Fibroblast of lung (primary cell): ENCODE measurements at regions not wholly inside any gene's neighbourhood (a gene's known extent, or its start where the extent isn't known, plus 50 kb on each side); places are given as distances from the start of the nearest gene placed in this dataset.

ENCODE experiments used
- DNase-seq, 2 donors: peaks; one replicate each; pipeline versions ENCODE4 v3.0.0 to v3.0.0-alpha.2; 2010; ENCODE audit warnings: low read depth in 2 of 2
- H2AFZ ChIP-seq: 2 replicates; pipeline ENCODE4 v1.5.1; 2012; ENCODE audit warnings: low read length, control low read depth, inconsistent platforms
- H3K27ac ChIP-seq: 2 replicates; pipeline ENCODE4 v1.5.1; 2011; ENCODE audit warnings: low read length, control low read depth; ENCODE audit not compliant: insufficient read depth
- H3K27me3 ChIP-seq: 2 replicates; pipeline ENCODE4 v1.5.1; 2011; ENCODE audit warnings: mild to moderate bottlenecking, low read length; ENCODE audit not compliant: control insufficient read depth, insufficient read depth
- H3K36me3 ChIP-seq: 2 replicates; pipeline ENCODE4 v1.5.1; 2011; ENCODE audit warnings: low read length; ENCODE audit not compliant: control insufficient read depth, insufficient read depth
- H3K4me1 ChIP-seq: 2 replicates; pipeline ENCODE4 v1.5.1; 2011; ENCODE audit warnings: low read length; ENCODE audit not compliant: control insufficient read depth, insufficient read depth; ENCODE audit errors: extremely low read depth
- H3K4me2 ChIP-seq: 2 replicates; pipeline ENCODE4 v1.5.1; 2011; ENCODE audit warnings: low read length, control low read depth; ENCODE audit not compliant: insufficient read depth; ENCODE audit errors: extremely low read depth
- H3K4me3 ChIP-seq, 4 experiments: fragments of 200-600 bp in 1 of 4; sonication (generic) in 1 of 4; replicated peaks in 1 of 4; 2 replicates each; pipeline ENCODE4 v1.5.1; 2011 to 2016; ENCODE audit warnings: low read length in 4 of 4, low read depth in 3 of 4, mild to moderate bottlenecking in 3 of 4, control low read depth in 2 of 4, inconsistent platforms in 1 of 4, mixed read lengths in 1 of 4; ENCODE audit not compliant: insufficient read depth in 1 of 4; ENCODE audit errors: control extremely low read depth in 1 of 4
- H3K79me2 ChIP-seq: 2 replicates; pipeline ENCODE4 v1.5.1; 2012; ENCODE audit warnings: mild to moderate bottlenecking, low read length, inconsistent platforms; ENCODE audit not compliant: control insufficient read depth, insufficient read depth
- H3K9ac ChIP-seq: 2 replicates; pipeline ENCODE4 v1.5.1; 2011; ENCODE audit warnings: mild to moderate bottlenecking, low read length, control low read depth; ENCODE audit not compliant: insufficient read depth
- H3K9me3 ChIP-seq: 2 replicates; pipeline ENCODE4 v1.5.1; 2012; ENCODE audit warnings: low read depth, low read length; ENCODE audit not compliant: control insufficient read depth, insufficient read depth
- H4K20me1 ChIP-seq: 2 replicates; pipeline ENCODE4 v1.5.1; 2011; ENCODE audit warnings: low read length; ENCODE audit not compliant: control insufficient read depth, insufficient read depth; ENCODE audit errors: extremely low read depth
- CTCF ChIP-seq, 2 donors: IDR thresholded peaks in 1 of 2; conservative IDR thresholded peaks in 1 of 2; 1 replicate in 1 of 2; 2 replicates in 1 of 2; pipeline ENCODE4 v1.5.1; 2011 to 2012; ENCODE audit warnings: low read length in 2 of 2, control low read depth in 1 of 2, inconsistent platforms in 1 of 2, low read depth in 1 of 2, mild to moderate bottlenecking in 1 of 2
- EZH2 ChIP-seq: IDR thresholded peaks from 2 replicates; pipeline ENCODE4 v1.5.1; 2012; ENCODE audit warnings: low read length, control low read depth, mild to moderate bottlenecking; ENCODE audit errors: missing control alignments

DNA sequence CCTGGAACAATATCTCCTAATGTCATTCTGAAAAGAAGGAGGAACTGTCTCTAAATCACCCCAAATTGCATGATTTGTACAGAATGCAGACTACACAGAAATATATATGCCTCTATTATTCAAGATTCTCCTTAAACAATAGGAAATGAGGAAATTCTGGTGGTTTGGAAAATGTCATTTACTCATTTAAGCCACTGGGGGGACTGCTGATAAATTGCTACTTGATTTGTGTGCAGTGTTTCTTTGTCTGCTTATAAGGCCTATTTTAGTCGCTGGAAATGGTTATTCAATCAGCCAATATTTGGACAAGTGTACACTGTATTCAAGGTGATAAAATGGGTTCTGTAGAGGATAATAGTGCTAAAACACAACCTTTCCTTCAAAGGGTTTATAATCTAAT is 801.9 kb upstream of the CELF4 start:
- Histone ChIP-seq H3K4me1 (no peaks in the 10 kb centered on the region), H2AFZ (no peak overlapping the region), H3K27me3 (no peaks in the 10 kb centered on the region), H4K20me1 (no peaks in the 10 kb centered on the region), H3K27ac (no peak overlapping the region), H3K9me3 (no peaks in the 10 kb centered on the region), H3K36me3 (no peaks in the 10 kb centered on the region), H3K79me2 (no peaks in the 10 kb centered on the region), H3K9ac (no peak overlapping the region), H3K4me3 (no peak overlapping the region), H3K4me2 (no peak overlapping the region)
- no peak for TF ChIP-seq CTCF (conservative IDR thresholded peaks at IDR 0.05 in 1 of 2, IDR thresholded peaks at IDR 0.05 in 1 of 2; ENCODE audit: low read depth in 1 of 2, low read length in 2 of 2)
- DNase-seq, result no peak

- H3K4me1 ChIP-seq, result no peaks in the 10 kb centered on the region
- H4K20me1 ChIP-seq, result no peaks in the 10 kb centered on the region
- no peak for DNase-seq
- H2AFZ ChIP-seq, result no peak overlapping the region
- no peaks in the 10 kb centered on the region for H3K36me3 ChIP-seq
- no peak overlapping the region for H3K4me3 ChIP-seq
- H3K9ac ChIP-seq, result no peak overlapping the region
- no peaks in the 10 kb centered on the region for H3K27me3 ChIP-seq
- H3K27ac ChIP-seq, result no peak overlapping the region
- H3K9me3 ChIP-seq, result no peaks in the 10 kb centered on the region
- no peaks in the 10 kb centered on the region for H3K79me2 ChIP-seq
- TF ChIP-seq EZH2, result no peak
- no peak for TF ChIP-seq CTCF (conservative IDR thresholded peaks at IDR 0.05 in 1 of 2, IDR thresholded peaks at IDR 0.05 in 1 of 2; ENCODE audit: low read depth in 1 of 2, low read length in 2 of 2)
- no peak overlapping the region for H3K4me2 ChIP-seq
Measured at GRCh38 chr18:38362286-38362792, 796.7 kb upstream of the CELF4 start.

DNA sequence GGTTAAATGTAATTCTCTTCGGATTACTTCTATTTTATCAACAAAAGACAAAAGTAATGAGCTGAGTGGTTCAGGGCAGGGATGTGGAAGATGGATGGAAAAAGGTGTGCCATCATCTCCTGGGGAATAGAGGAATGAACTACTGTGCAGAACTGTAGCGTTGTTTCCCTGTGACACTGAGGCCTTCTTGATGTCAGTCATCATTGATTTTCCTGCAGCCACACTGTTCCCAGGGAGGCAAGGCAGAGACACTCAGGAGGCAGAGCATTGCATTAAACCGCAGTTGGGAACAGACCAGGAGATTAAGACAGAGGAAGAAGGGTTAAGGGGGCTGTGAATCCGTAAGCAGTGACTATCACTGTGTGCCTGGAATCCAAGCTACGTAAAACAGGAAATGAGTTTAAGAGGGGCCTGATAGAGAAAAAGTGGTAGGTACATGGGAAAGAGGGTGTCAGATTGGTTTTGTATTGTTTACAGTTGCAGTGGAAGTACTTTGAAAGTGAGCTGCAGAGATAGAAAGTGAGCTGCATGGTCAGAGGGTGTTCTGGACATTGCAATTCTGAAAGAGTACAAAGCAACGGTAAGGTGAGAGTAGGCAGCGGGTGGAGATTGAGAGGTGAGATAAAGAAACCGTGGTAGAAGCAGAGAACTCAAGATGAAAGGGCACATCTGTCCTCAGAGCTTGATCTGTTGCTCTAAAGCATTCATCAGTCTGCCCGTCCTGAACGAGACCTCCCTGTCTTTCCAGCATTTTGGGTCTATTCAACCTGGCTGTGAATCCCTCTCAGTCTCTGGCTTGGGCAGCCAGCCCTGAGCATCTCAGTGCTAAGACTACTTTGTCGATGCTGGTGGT is 793.4 kb upstream of the CELF4 start:
- Histone ChIP-seq H3K79me2 (no peaks in the 10 kb centered on the region), H2AFZ (no peak overlapping the region), H3K27me3 (no peaks in the 10 kb centered on the region), H3K4me2 (no peak overlapping the region), H3K4me1 (no peaks in the 10 kb centered on the region), H3K9me3 (no peaks in the 10 kb centered on the region), H4K20me1 (no peaks in the 10 kb centered on the region), H3K9ac (no peak overlapping the region), H3K36me3 (no peaks in the 10 kb centered on the region), H3K27ac (no peak overlapping the region), H3K4me3 (no peak overlapping the region)
- DNase-seq, result no peak
- TF ChIP-seq CTCF (conservative IDR thresholded peaks at IDR 0.05 in 1 of 2, IDR thresholded peaks at IDR 0.05 in 1 of 2; ENCODE audit: low read depth in 1 of 2, low read length in 2 of 2), result no peak
- TF ChIP-seq EZH2, result no peak
